Astrocyte (in vitro differentiated cells and primary cell): ENCODE measurements at regions not wholly inside any gene's neighbourhood (a gene's known extent, or its start where the extent isn't known, plus 50 kb on each side); places are given as distances from the start of the nearest gene placed in this dataset.
"Not testable (repeated sequence)": the region's sequence is repeated elsewhere in the genome, so short reads cannot be mapped to it uniquely, and the experiment has no call there.

Experiments
- CTCF ChIP-seq: IDR thresholded peaks from 2 replicates; pipeline ENCODE4 v1.5.1; 2011; ENCODE audit warnings: low read depth, mild to moderate bottlenecking, inconsistent platforms, low read length, moderate library complexity; ENCODE audit not compliant: insufficient read depth
- EZH2 ChIP-seq: IDR thresholded peaks from 2 replicates; pipeline ENCODE4 v1.6.1; 2012; ENCODE audit warnings: mild to moderate bottlenecking, low read length, inconsistent platforms; ENCODE audit not compliant: insufficient read depth

GRCh38 chr1:149174765-149175164 lies 71.4 kb upstream of the NBPF9 start:
- TF ChIP-seq CTCF, EZH2: not testable (repeated sequence)
